IMR-90 (cell line): ENCODE measurements at regions not wholly inside any gene's neighbourhood (a gene's known extent, or its start where the extent isn't known, plus 50 kb on each side); places are given as distances from the start of the nearest gene placed in this dataset.

ENCODE experiments used
- POLR2A ChIP-seq: IDR thresholded peaks from 2 replicates; pipeline ENCODE4 v1.6.1; 2012; ENCODE audit warnings: mild to moderate bottlenecking, low read depth, low read length
- RFX5 ChIP-seq: IDR thresholded peaks from 2 replicates; pipeline ENCODE4 v1.8.0; 2012; ENCODE audit warnings: low read depth, mild to moderate bottlenecking, low read length, moderate library complexity
- TF ChIP-seq, protein P1 (sequence below): conservative IDR thresholded peaks from 2 replicates; pipeline ENCODE4 v1.5.1; 2012; ENCODE audit warnings: mild to moderate bottlenecking, low read depth, low read length, improper control_type of control experiment

DNA sequence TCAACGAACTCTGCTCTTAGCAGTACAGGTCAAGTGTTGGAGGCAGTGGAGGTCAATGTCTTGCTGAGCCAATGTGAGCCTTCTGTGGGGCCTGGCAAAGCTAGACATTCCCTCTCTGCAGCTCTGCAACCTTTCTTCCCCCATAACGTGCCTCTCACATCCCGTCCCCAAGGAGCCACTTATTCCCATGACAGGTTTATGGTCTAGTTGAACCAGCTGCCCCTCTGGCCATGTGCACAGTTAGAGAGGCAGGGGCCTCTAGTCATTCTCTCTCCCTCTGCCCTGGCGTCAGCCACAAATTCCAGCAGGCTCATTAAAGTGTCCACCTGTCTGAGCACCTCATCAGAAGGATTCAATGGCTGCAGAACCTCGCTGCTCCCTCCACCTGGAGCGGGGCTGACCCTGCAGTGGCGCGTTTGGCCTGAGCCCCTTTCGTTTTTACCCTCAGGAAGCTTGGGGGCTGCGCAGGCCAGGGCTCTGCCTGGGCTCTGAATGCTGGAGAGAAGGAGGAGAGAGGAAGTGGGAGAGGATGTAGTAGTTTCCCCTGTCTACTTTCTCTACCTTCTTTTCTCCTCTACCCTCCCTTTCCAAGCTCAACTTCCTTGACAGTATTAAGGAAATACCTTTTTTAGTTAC, 302.1 kb upstream of the B3GAT1 start:
- TF ChIP-seq, protein P1, sequence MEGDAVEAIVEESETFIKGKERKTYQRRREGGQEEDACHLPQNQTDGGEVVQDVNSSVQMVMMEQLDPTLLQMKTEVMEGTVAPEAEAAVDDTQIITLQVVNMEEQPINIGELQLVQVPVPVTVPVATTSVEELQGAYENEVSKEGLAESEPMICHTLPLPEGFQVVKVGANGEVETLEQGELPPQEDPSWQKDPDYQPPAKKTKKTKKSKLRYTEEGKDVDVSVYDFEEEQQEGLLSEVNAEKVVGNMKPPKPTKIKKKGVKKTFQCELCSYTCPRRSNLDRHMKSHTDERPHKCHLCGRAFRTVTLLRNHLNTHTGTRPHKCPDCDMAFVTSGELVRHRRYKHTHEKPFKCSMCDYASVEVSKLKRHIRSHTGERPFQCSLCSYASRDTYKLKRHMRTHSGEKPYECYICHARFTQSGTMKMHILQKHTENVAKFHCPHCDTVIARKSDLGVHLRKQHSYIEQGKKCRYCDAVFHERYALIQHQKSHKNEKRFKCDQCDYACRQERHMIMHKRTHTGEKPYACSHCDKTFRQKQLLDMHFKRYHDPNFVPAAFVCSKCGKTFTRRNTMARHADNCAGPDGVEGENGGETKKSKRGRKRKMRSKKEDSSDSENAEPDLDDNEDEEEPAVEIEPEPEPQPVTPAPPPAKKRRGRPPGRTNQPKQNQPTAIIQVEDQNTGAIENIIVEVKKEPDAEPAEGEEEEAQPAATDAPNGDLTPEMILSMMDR: no peak
- TF ChIP-seq POLR2A: no peak
- TF ChIP-seq RFX5: no peak
